ENCODE measurements at regions not wholly inside any gene's neighbourhood (a gene's known extent, or its start where the extent isn't known, plus 50 kb on each side); places are given as distances from the start of the nearest gene placed in this dataset.

GRCh38 chr3:30245858-30246622 lies 360.4 kb upstream of the TGFBR2 start:
- ATAC-seq (no peak), DNase-seq (ENCODE audit: low spot score) (no peak)
- intact Hi-C loops (cut with DNase I) = no loop called here

GRCh38 chr3:30248423-30248822 lies 358.0 kb upstream of the TGFBR2 start:
- intact Hi-C loops (cut with DNase I) = no loop called here

DNA sequence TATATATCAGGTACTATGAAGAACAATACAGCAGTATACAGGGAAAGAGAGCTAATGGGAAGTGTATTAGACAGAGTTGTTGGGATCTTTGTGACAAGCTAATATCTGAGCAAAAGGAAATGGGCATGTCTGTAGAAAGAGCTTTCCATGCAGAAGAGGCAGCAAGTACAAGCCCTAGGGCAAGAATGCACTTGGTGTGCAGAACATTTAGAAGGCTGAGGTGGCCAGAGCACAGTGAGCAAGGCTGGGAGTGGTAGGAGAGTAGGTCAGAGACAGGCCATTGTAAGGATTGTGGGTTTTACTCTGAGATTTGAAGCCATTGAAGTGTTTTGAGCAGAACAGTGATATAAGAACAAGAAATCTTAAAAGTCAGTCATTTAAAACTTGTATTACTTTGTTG lies 353.9 kb upstream of the TGFBR2 start:
- ATAC-seq (no peak), DNase-seq (ENCODE audit: low spot score) (no peak)
- intact Hi-C loops (cut with DNase I) = no loop called here

More at GRCh38 chr3:30248423-30248822, 358.0 kb upstream of the TGFBR2 start:
- ATAC-seq (no peak), DNase-seq (ENCODE audit: low spot score) (no peak)

GRCh38 chr3:30253832-30254231 lies 352.6 kb upstream of the TGFBR2 start:
- ATAC-seq (no peak), DNase-seq (ENCODE audit: low spot score) (no peak)
- intact Hi-C loops (cut with DNase I) = no loop called here

DNA sequence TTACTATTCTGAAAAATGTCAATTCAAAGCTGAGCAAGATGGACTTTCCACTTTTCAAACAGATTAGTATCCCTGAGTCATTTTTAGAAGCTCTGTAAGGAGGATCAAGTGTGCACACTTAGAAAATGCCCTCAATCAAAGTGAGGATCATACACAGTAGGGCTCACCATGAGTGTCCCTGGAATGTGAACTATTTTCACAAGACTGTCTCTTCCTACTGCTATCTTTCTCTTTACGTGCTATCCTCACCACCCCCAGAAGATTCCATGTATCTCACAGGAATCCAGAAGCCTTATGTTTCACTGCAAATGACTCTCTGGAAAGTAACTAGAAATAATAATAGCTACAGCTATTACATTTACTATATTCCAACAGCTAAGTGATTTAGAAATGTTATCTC lies 349.9 kb upstream of the TGFBR2 start:
- ATAC-seq (no peak), DNase-seq (ENCODE audit: low spot score) (no peak)
- intact Hi-C loops (cut with DNase I) = no loop called here

DNA sequence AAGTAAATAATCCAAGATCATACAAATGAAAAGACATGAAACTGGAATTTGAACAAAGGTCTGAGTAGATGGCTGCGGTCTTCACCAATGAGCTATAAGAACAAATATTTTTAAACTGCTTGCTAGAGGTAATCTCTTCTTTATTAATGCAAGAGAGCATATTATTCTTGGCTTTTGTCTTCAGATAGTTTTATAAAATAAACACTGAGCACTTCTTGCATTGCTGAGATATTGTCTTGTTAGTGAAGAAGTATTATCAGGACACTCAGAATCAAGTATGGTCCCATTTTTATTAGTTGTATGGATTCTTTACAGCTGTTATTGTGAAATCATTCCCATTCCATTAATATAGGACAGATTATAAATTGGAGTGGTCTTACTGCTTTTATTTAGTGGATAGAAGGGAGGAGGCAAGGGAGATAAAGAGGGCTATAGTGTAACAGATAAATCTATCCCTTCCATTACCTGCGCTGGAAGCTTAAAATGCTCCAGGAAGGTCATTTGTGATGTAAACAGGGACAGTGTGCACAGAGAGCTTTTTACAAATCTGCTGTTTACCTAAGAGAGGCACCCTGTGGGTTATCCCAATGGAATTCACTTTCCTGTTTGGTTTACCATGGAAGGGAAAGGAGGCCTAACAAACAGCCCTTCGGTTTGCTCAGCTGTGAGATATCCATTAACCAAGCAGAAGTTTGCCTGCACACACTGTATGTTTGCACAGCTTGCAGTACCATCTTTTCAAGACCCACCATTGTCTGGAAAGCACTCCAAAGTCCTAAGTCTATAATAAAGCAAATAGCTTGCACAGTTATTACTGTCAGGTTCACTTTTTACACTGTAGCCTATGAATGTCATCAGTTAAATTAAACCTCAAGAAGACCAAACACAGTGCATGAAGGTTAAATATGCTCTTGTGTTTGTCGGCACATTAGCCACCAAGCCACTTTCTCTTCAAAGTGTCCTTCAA lies 347.7 kb upstream of the TGFBR2 start:
- no peak for DNase-seq (ENCODE audit: low spot score)
- peak; percentile 52 for ATAC-seq
- intact Hi-C loops (cut with DNase I) = no loop called here

GRCh38 chr3:30259730-30260129 lies 346.7 kb upstream of the TGFBR2 start:
- intact Hi-C loops (cut with DNase I) = no loop called here
- DNase-seq (ENCODE audit: low spot score) (no peak), ATAC-seq (no peak)

DNA sequence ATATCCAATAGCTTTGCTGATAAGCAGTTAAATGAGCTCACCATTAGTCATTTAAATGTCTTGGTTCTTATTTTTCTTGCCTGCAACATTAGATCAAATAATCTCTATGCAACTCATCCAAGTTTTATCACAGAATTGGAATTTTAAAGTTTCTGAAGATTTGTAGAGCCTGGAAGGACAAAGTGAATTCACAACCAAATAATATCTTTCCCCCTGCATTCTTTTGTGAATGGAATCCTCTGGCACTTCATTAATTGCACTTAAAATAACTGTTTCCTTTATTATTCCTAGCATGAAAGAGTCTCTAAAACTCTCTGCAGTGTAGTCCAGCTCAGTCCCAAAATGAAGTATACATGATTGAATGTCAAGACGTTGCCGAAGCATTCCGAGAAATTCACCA lies 345.6 kb upstream of the TGFBR2 start:
- DNase-seq (ENCODE audit: low spot score) (no peak), ATAC-seq (no peak)
- intact Hi-C loops (cut with DNase I) = no loop called here

DNA sequence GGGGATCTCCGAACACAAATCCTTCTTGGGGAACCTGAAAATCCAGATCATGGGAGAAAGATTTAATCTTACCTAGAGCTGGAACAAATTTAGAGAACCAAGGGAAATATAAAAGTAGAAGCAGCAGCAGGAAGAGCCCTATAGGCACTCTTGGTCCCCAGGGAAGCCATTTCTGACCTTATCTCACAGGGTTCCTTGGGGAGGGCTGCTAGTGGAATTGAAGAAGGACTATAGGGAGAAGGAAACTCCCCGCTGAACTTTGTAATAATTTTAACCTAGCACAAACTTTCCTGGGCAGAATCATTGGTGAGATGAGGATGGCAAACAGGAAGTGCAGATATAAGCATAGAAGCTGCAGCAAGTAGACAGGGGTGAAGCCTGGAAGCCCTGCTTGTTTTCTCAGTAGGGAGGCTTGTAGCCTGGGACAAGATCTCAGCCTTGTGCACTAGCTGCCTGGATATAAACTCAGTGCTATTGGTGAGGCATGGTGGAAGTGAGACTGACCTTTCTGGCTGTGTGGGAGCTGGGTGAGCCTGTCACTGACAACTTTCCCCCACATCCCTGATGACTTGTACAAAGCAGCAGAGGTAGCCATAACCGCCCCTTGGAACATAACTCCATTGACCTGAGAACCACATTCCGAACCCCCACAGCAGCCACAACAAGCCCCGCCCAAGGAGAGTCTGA lies 343.0 kb upstream of the TGFBR2 start:
- ATAC-seq (peak; percentile 22), DNase-seq (ENCODE audit: low spot score) (no peak)
- intact Hi-C loops (cut with DNase I) = no loop called here

- ATAC-seq (no peak), DNase-seq (ENCODE audit: low spot score) (no peak)
- intact Hi-C loops (cut with DNase I) = no loop called here
These were observed 342.5 kb upstream of the TGFBR2 start for GRCh38 chr3:30263925-30264313.

DNA sequence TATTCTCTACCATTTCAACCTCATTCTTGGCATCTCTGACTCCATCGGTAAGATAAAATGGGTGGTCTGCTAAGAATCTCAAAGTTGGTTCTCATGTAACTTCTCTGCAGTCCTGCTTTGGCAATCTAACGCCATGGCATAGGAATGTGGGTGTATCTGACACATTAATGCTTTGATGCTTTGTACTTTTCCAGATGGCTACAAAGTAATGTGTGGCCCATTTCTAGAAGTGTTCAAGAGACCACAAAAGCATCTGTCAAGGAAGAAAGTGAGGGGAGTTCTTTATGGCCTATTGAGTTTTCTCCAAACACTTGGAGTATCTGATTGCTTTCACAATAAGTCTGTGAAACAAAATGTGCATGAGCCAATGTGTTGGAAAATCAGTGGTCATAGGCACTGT lies 339.9 kb upstream of the TGFBR2 start:
- ATAC-seq (no peak), DNase-seq (ENCODE audit: low spot score) (no peak)
- intact Hi-C loops (cut with DNase I) = no loop called here

DNA sequence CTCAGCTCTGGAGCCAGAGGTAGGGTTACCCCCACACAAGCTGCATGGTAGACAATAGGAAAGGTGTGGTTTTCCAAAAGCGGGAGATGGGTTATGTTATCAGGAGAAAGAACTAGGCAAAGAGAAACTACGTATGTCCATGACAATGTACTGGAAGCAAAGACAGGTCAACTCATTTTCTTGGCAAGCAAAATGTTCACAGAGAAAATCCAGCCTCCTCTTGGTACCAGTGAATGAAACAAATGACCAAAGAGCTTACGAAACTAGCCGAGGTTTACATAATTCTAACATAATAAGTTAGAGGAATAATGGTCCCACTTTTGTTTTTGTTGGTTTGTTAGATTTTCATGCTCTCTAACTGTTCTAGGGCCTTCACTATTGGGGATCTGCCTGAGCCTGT lies 338.1 kb upstream of the TGFBR2 start:
- intact Hi-C loops (cut with DNase I) = no loop called here
- ATAC-seq = no peak
- no peak for DNase-seq (ENCODE audit: low spot score)

DNA sequence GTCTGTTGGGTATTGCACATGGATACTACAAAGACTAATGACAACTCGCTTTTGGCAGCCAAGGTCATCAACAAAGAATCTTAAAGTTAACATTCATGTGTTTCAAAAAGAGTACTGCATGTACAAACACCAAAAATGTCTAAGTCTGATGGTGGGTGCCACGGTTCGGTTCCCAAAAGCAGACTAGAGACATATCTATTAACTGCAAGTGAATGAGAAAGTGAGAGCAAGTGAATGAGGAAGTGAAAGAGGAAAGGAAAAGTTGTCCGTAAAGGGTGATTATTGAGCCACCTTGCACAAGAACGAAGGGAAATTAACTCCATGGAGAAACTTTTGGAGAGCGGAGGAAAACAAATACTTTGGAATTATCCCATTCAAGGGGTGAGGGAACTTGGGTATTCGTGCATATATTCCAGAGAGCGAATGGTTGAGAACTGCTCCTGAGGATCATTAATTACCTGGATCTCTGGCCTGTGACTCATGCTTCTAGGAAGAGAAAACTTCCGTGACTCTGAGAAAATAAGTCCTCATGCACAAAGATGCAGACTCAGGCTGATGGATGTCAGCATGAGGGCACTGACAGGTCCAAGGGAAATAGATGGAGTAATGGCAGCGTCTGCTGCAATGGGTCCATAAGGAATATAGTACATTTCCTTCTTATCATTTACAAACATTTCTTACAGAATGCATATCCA lies 336.5 kb upstream of the TGFBR2 start:
- ATAC-seq (peak; percentile 52), DNase-seq (ENCODE audit: low spot score) (no peak)
- intact Hi-C loops (cut with DNase I) = no loop called here

- DNase-seq (ENCODE audit: low spot score) = no peak
- ATAC-seq = no peak
- intact Hi-C loops (cut with DNase I) = no loop called here
These were observed 334.6 kb upstream of the TGFBR2 start for GRCh38 chr3:30271781-30272180.

DNA sequence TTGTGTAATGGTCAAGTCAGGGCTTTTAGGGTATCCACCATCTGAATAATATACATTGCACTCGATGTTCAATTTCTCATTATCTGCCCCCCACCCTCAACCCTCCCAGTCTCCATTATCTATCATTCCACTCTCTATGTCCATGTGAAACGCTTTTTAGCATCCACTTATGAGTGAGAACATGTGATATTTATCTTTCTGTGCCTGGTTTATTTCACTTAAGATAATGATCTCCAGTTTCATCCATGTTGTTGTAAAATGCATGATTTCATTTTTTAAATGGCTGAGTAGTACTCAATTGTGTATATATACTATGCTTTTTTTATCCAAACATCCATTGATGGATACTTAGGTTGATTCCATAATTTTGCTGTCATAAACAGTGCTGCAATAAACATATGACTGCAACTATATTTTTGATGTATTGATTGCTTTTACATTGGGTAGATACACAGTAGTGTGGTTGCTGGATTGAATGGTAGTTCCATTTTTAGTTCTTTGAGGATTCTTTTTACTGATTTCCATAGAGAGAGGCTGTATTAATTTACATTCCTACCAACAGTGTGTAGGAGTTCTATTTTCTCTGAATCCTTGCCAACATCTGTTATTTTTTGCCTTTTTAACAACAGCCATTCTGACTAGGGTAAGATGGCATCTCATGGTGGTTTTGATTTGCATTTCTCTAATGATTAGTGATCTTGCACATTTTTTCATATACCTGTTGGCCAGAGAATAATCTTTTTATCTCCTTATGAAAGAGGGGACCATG lies 332.9 kb upstream of the TGFBR2 start:
- intact Hi-C loops (cut with DNase I) = no loop called here
- DNase-seq (ENCODE audit: low spot score) (no peak), ATAC-seq (no peak)

- DNase-seq (ENCODE audit: low spot score) (no peak), ATAC-seq (no peak)
- intact Hi-C loops (cut with DNase I) = no loop called here
These were observed 328.9 kb upstream of the TGFBR2 start for GRCh38 chr3:30277494-30277893.

GRCh38 chr3:30281526-30281925 lies 324.9 kb upstream of the TGFBR2 start:
- no peak for DNase-seq (ENCODE audit: low spot score)
- intact Hi-C loops (cut with DNase I) = no loop called here
- no peak for ATAC-seq

DNA sequence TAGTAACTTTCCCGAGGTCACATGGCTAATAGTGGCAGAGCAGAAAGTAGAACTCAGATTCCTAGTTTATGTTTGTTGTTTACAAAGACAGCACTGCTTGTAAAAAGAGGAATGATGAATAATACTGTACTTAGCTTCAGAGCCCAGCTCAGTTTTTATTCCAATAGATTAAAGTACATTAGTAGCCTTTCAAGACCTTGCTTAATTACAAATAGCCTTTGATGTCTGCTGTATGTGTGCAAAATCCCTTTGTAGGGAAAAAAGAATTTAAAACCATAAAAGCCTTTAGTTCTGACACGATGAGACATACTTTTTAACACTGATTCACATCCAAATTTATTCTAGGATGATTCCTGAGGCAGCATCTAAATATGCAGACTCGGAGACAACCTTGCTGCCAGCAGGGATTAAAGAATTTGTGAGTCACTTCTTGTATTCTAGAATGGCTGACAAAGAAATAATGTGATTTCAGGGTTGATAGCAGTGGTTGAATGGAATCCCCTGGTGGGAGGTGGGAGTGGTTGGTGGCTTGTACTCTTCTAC lies 324.2 kb upstream of the TGFBR2 start:
- intact Hi-C loops (cut with DNase I) = no loop called here
- no peak for DNase-seq (ENCODE audit: low spot score)
- no peak for ATAC-seq

Data from sciatic nerve (tissue), 2 donors.